RWPE2 (cell line): ENCODE measurements at regions not wholly inside any gene's neighbourhood (a gene's known extent, or its start where the extent isn't known, plus 50 kb on each side); places are given as distances from the start of the nearest gene placed in this dataset.

ENCODE experiments used
- ATAC-seq: fragments of 200-7000 bp; cut with Tn5 transposase; 3 replicates; pipeline ENCODE4 v1.9.1; 2021; ENCODE audit warnings: low read depth
- DNase-seq: peaks from one replicate; pipeline ENCODE4 v3.0.0-alpha.2; 2020; ENCODE audit warnings: low spot score
- H3K27ac ChIP-seq: fragments of 450-650 bp; 2 replicates; pipeline ENCODE4 v1.5.1; 2017; ENCODE audit warnings: mild to moderate bottlenecking; ENCODE audit not compliant: poor library complexity, severe bottlenecking
- H3K27me3 ChIP-seq: fragments of 250-450 bp; sonication (Bioruptor Pico); 2 replicates; pipeline ENCODE4 v1.5.1; 2021; ENCODE audit warnings: mild to moderate bottlenecking, moderate library complexity; ENCODE audit not compliant: insufficient read depth, poor library complexity, severe bottlenecking
- H3K36me3 ChIP-seq: fragments of 250-450 bp; sonication (Bioruptor Pico); 2 replicates; pipeline ENCODE4 v1.5.1; 2020; ENCODE audit warnings: low read depth, mild to moderate bottlenecking, moderate library complexity
- H3K4me1 ChIP-seq: fragments of 250-450 bp; sonication (Bioruptor Pico); 2 replicates; pipeline ENCODE4 v1.5.1; 2021; ENCODE audit warnings: mild to moderate bottlenecking, moderate library complexity; ENCODE audit not compliant: insufficient read depth, poor library complexity, severe bottlenecking
- H3K4me3 ChIP-seq: fragments of 250-450 bp; sonication (Bioruptor Pico); 2 replicates; pipeline ENCODE4 v1.5.1; 2021; ENCODE audit warnings: mild to moderate bottlenecking, moderate library complexity; ENCODE audit not compliant: severe bottlenecking
- H3K9me3 ChIP-seq: fragments of 250-450 bp; sonication (Bioruptor Pico); 2 replicates; pipeline ENCODE4 v1.5.1; 2021; ENCODE audit warnings: mild to moderate bottlenecking, moderate library complexity; ENCODE audit not compliant: severe bottlenecking
- TF ChIP-seq, protein P1 (sequence below): fragments of 450-650 bp; IDR thresholded peaks from one replicate; pipeline ENCODE4 v1.5.1; 2017; ENCODE audit warnings: mild to moderate bottlenecking, moderate library complexity; ENCODE audit not compliant: poor library complexity, severe bottlenecking

GRCh38 chr5:109611061-109611460 is 78.7 kb upstream of the MAN2A1 start:
- TF ChIP-seq, protein P1, sequence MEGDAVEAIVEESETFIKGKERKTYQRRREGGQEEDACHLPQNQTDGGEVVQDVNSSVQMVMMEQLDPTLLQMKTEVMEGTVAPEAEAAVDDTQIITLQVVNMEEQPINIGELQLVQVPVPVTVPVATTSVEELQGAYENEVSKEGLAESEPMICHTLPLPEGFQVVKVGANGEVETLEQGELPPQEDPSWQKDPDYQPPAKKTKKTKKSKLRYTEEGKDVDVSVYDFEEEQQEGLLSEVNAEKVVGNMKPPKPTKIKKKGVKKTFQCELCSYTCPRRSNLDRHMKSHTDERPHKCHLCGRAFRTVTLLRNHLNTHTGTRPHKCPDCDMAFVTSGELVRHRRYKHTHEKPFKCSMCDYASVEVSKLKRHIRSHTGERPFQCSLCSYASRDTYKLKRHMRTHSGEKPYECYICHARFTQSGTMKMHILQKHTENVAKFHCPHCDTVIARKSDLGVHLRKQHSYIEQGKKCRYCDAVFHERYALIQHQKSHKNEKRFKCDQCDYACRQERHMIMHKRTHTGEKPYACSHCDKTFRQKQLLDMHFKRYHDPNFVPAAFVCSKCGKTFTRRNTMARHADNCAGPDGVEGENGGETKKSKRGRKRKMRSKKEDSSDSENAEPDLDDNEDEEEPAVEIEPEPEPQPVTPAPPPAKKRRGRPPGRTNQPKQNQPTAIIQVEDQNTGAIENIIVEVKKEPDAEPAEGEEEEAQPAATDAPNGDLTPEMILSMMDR = no peak
- ATAC-seq = no peak
- no peak overlapping the region for H3K4me3 ChIP-seq
- H3K27ac ChIP-seq = no peak overlapping the region
- H3K36me3 ChIP-seq = no peaks in the 10 kb centered on the region
- no peaks in the 10 kb centered on the region for H3K27me3 ChIP-seq
- H3K9me3 ChIP-seq = no peaks in the 10 kb centered on the region
- no peak for DNase-seq
- no peaks in the 10 kb centered on the region for H3K4me1 ChIP-seq

DNA sequence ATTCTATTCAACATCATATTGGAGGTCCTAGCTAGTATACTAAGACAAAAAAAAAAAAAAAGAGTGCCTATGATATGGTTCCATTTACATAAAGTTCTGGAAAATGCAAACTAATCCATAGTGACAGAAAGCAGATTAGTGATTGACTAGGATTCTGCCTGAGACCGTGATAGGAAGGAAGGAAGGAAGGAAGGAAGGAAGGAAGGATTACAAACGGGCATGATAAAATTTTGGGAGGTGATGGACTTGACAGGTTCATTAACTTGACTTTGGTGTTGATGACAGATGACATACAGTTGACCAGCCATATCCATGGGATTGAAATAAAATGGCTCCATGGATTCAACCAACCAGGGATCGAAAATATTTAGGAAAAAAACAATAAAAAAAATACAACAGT is 79.1 kb upstream of the MAN2A1 start:
- no peaks in the 10 kb centered on the region for H3K9me3 ChIP-seq
- no peaks in the 10 kb centered on the region for H3K27me3 ChIP-seq
- H3K27ac ChIP-seq = no peak overlapping the region
- no peaks in the 10 kb centered on the region for H3K36me3 ChIP-seq
- no peaks in the 10 kb centered on the region for H3K4me1 ChIP-seq
- H3K4me3 ChIP-seq = no peak overlapping the region
- DNase-seq = no peak
- TF ChIP-seq, protein P1 = no peak
- ATAC-seq = no peak

DNA sequence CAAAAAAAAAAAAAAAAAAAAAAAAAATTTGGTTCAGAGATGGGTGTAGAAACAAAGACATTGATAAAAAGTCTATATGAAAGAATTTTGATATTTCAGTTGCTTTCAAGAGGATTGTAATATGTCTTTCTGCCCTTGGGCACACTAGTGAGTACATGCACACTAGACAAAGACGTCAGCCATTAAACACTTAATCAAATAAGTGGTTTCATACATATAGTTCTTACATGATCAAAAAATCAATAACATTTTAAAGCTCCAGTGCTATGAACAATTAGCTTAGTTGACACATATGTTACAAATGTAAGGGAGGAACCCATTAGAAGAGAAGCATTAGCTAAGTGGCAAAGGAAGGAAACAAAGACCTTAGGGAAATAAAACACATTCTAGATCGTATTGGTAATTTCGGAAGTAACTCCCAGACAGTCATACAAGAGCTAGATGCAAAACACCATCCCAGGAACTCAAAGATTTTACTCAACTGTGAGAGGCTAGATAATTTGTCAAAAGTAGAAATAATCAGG is 84.5 kb upstream of the MAN2A1 start:
- Histone ChIP-seq H3K27ac (no peak overlapping the region), H3K36me3 (no peaks in the 10 kb centered on the region), H3K4me3 (no peak overlapping the region), H3K9me3 (no peaks in the 10 kb centered on the region), H3K27me3 (no peaks in the 10 kb centered on the region), H3K4me1 (no peaks in the 10 kb centered on the region)
- DNase-seq (no peak), ATAC-seq (no peak)
- TF ChIP-seq, protein P1 = no peak

GRCh38 chr5:109604758-109605157 is 85.0 kb upstream of the MAN2A1 start:
- H3K36me3 ChIP-seq = no peaks in the 10 kb centered on the region
- ATAC-seq (no peak), DNase-seq (no peak)
- H3K4me3 ChIP-seq = no peak overlapping the region
- no peak overlapping the region for H3K27ac ChIP-seq
- no peaks in the 10 kb centered on the region for H3K27me3 ChIP-seq
- TF ChIP-seq, protein P1 = no peak
- H3K9me3 ChIP-seq = no peaks in the 10 kb centered on the region
- H3K4me1 ChIP-seq = no peaks in the 10 kb centered on the region

- no peak for DNase-seq
- Histone ChIP-seq H3K4me1 (no peaks in the 10 kb centered on the region), H3K4me3 (no peak overlapping the region), H3K9me3 (no peaks in the 10 kb centered on the region), H3K27ac (no peak overlapping the region), H3K36me3 (no peaks in the 10 kb centered on the region), H3K27me3 (no peaks in the 10 kb centered on the region)
- TF ChIP-seq, protein P1 = no peak
- ATAC-seq = no peak
Measured at GRCh38 chr5:109601736-109602135, 88.0 kb upstream of the MAN2A1 start.
